Spleen (tissue), 11 donors: ENCODE measurements at regions not wholly inside any gene's neighbourhood (a gene's known extent, or its start where the extent isn't known, plus 50 kb on each side); places are given as distances from the start of the nearest gene placed in this dataset.
"Not testable (repeated sequence)": the region's sequence is repeated elsewhere in the genome, so short reads cannot be mapped to it uniquely, and the experiment has no call there.

Source experiments
- DNase-seq: peaks from one replicate; pipeline ENCODE4 v3.0.0-alpha.2; 2020
- H3K27ac ChIP-seq, 8 donors: fragments of 200-600 bp; sonication (generic) in 7 of 8; 1 replicate in 4 of 8; 2 replicates in 4 of 8; pipeline versions ENCODE4 v1.5.0 to v1.8.0; 2016 to 2021; ENCODE audit warnings: inconsistent platforms in 4 of 8, mild to moderate bottlenecking in 4 of 8, moderate library complexity in 1 of 8
- H3K27me3 ChIP-seq, 7 donors: fragments of 200-600 bp; sonication (generic) in 6 of 7; replicated peaks in 1 of 7; 1 replicate in 4 of 7; 2 replicates in 3 of 7; pipeline versions ENCODE4 v1.5.0 to v1.8.0; 2016 to 2021; ENCODE audit warnings: inconsistent platforms in 3 of 7, mild to moderate bottlenecking in 1 of 7
- H3K36me3 ChIP-seq, 6 donors: fragments of 200-600 bp; sonication (generic) in 5 of 6; 1 replicate in 4 of 6; 2 replicates in 2 of 6; pipeline versions ENCODE4 v1.5.0 to v1.8.0; 2016 to 2021; ENCODE audit warnings: inconsistent platforms in 2 of 6
- H3K4me1 ChIP-seq, 6 donors: fragments of 200-600 bp; sonication (generic) in 5 of 6; 1 replicate in 3 of 6; 2 replicates in 3 of 6; pipeline versions ENCODE4 v1.5.0 to v1.8.0; 2016 to 2021; ENCODE audit warnings: inconsistent platforms in 3 of 6
- H3K4me3 ChIP-seq, 8 donors: fragments of 200-600 bp; sonication (generic) in 7 of 8; 1 replicate in 4 of 8; 2 replicates in 4 of 8; pipeline versions ENCODE4 v1.5.0 to v1.8.0; 2016 to 2021; ENCODE audit warnings: inconsistent platforms in 4 of 8, mild to moderate bottlenecking in 4 of 8, moderate library complexity in 2 of 8
- H3K9me3 ChIP-seq, 8 donors: fragments of 200-600 bp; sonication (generic) in 7 of 8; 1 replicate in 4 of 8; 2 replicates in 4 of 8; pipeline versions ENCODE4 v1.5.0 to v1.8.0; 2016 to 2021; ENCODE audit warnings: inconsistent platforms in 4 of 8
- POLR2A ChIP-seq, 3 donors: fragments of 450-650 bp; IDR thresholded peaks; one replicate each; pipeline ENCODE4 v1.5.1; 2017; ENCODE audit warnings: antibody characterized with exemption in 3 of 3, mild to moderate bottlenecking in 1 of 3
- POLR2AphosphoS5 ChIP-seq, 3 donors: sonication (generic); formaldehyde crosslinking; IDR thresholded peaks; one replicate each; pipeline ENCODE4 v1.5.1; 2017; ENCODE audit warnings: antibody characterized with exemption in 3 of 3
- WGBS, 5 donors: extraction: QIAGEN DNeasy Blood & Tissue Kit in 3 of 5; methylation state at CpG; one replicate each; pipeline versions ENCODE4 v1.1.5 to v1.1.7; 2013 to 2018; 5-methylcytosine and 5-hydroxymethylcytosine counted together
- intact Hi-C: fragments of 100-400 bp; cut with DNase I; formaldehyde crosslinking; loops from one replicate; pipeline ENCODE4 v1.15.0; 2023; ENCODE audit warnings: low total_unique reads
- TF ChIP-seq, protein P1 (sequence below), 11 experiments: fragments of 200-600 bp in 7 of 11; fragments of 450-650 bp in 4 of 11; sonication (generic) in 4 of 11; IDR thresholded peaks in 8 of 11; conservative IDR thresholded peaks in 3 of 11; 1 replicate in 7 of 11; 2 replicates in 4 of 11; pipeline versions ENCODE4 v1.4.0 to v1.8.0; 2016 to 2021; ENCODE audit warnings: antibody characterized with exemption in 11 of 11, inconsistent platforms in 4 of 11, mild to moderate bottlenecking in 1 of 11
- donor health status: healthy with polysubstance abuse.
- donor health status: DM: no; HTN: no; CAD: no; lungs with moderate emphysema.
- donor health status: DM: no; HTN: no; CAD: no.
- donor health status: Bipolar disorder and iron deficiency.
- donor health status: healthy.
- donor health status: DM: no; HTN: no; CAD: no.
- donor health status: DM: yes; HTN: yes; CAD: no.

- Histone ChIP-seq H3K27me3 (no peaks in the 10 kb centered on the region), H3K4me3 (no peak overlapping the region), H3K4me1 (no peaks in the 10 kb centered on the region), H3K27ac (no peak overlapping the region), H3K36me3 (no peaks in the 10 kb centered on the region), H3K9me3 (peaks cover 0 to 35% (median 18%) of the 10 kb centered on the region in 8 donors)
- intact Hi-C loops = no loop called here
- TF ChIP-seq POLR2AphosphoS5 (IDR thresholded peaks at IDR 0.05) (no peak), POLR2A (IDR thresholded peaks at IDR 0.05) (no peak)
- DNase-seq = no peak
- 79 to 83% (median 83%) methylated on average over 3 of the region's 3 CpGs for WGBS, 5 donors
Measured at GRCh38 chr4:97411356-97411755, 731.9 kb downstream of the STPG2 start.

DNA sequence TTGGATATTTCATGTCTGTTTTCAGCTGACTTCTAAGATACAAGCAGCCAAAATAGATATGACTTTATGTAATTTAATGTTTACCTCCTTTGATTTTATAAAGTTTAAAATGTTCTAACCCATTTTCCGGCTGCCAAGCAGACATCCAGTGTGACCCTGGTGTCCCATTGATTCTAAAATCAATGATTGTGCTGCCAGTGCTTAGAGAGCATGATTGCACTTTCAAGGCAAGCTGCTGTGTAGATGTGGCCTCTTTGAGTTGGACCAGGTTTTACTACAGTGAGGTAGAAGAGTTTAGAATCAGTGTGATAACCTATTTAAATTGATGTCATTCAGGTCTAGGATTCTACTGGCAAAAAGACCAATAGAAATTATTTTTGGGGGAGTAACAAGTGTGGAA lies 730.9 kb downstream of the STPG2 start:
- Histone ChIP-seq H3K9me3 (peaks cover 0 to 45% (median 27%) of the 10 kb centered on the region in 8 donors), H3K27ac (no peak overlapping the region), H3K4me3 (no peak overlapping the region), H3K27me3 (no peaks in the 10 kb centered on the region), H3K4me1 (no peaks in the 10 kb centered on the region), H3K36me3 (no peaks in the 10 kb centered on the region)
- no peak for DNase-seq
- WGBS, 5 donors = 74 to 90% (median 83%) methylated on average over 1 of the region's 1 CpG
- TF ChIP-seq POLR2A (IDR thresholded peaks at IDR 0.05) (no peak), POLR2AphosphoS5 (IDR thresholded peaks at IDR 0.05) (no peak)
- TF ChIP-seq, protein P1, sequence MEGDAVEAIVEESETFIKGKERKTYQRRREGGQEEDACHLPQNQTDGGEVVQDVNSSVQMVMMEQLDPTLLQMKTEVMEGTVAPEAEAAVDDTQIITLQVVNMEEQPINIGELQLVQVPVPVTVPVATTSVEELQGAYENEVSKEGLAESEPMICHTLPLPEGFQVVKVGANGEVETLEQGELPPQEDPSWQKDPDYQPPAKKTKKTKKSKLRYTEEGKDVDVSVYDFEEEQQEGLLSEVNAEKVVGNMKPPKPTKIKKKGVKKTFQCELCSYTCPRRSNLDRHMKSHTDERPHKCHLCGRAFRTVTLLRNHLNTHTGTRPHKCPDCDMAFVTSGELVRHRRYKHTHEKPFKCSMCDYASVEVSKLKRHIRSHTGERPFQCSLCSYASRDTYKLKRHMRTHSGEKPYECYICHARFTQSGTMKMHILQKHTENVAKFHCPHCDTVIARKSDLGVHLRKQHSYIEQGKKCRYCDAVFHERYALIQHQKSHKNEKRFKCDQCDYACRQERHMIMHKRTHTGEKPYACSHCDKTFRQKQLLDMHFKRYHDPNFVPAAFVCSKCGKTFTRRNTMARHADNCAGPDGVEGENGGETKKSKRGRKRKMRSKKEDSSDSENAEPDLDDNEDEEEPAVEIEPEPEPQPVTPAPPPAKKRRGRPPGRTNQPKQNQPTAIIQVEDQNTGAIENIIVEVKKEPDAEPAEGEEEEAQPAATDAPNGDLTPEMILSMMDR (IDR thresholded peaks at IDR 0.05 in 8 of 11, conservative IDR thresholded peaks at IDR 0.05 in 3 of 11) = no peak
- intact Hi-C loops = no loop called here

DNA sequence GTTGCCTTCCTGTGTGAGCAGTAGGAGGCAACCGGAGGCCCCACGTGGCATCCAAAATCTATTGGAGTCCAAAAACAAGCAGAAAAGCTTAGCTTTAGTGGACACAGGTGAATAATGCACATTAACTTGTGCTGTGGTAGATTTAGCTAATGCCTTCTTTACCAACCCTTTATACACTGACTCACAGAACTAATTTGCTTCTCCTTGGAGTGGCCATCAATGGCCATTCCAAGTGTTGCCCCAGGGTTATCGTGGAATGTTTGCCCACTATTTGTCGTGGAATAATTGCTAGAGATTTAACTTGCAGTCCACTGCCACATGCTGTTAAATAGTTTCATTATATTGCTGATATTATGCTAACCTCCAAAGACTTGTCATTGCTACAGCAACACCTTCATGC lies 729.1 kb downstream of the STPG2 start:
- Histone ChIP-seq H3K4me3 (no peak overlapping the region), H3K9me3 (peaks cover 0 to 63% (median 45%) of the 10 kb centered on the region in 8 donors), H3K36me3 (no peaks in the 10 kb centered on the region), H3K27me3 (no peaks in the 10 kb centered on the region), H3K4me1 (no peaks in the 10 kb centered on the region), H3K27ac (no peak overlapping the region)
- no peak for TF ChIP-seq POLR2A (IDR thresholded peaks at IDR 0.05)
- no peak for TF ChIP-seq POLR2AphosphoS5 (IDR thresholded peaks at IDR 0.05)
- TF ChIP-seq, protein P1 (IDR thresholded peaks at IDR 0.05 in 8 of 11, conservative IDR thresholded peaks at IDR 0.05 in 3 of 11) = no peak
- WGBS, 5 donors = 77 to 87% (median 80%) methylated on average over 4 of the region's 4 CpGs
- intact Hi-C loops = no loop called here
- no peak for DNase-seq

GRCh38 chr4:97432551-97432950 lies 710.7 kb downstream of the STPG2 start:
- WGBS, 5 donors = 76 to 91% (median 83%) methylated on average over 2 of the region's 2 CpGs
- TF ChIP-seq POLR2A (IDR thresholded peaks at IDR 0.05) (no peak), POLR2AphosphoS5 (IDR thresholded peaks at IDR 0.05) (no peak)
- TF ChIP-seq, protein P1 (IDR thresholded peaks at IDR 0.05 in 8 of 11, conservative IDR thresholded peaks at IDR 0.05 in 3 of 11) = no peak
- no peaks in the 10 kb centered on the region for H3K27me3 ChIP-seq
- no peak overlapping the region for H3K27ac ChIP-seq
- no peak for DNase-seq
- H3K4me3 ChIP-seq = no peak overlapping the region
- intact Hi-C loops = no loop called here
- peaks cover 0 to 76% (median 40%) of the 10 kb centered on the region in 8 donors for H3K9me3 ChIP-seq
- no peaks in the 10 kb centered on the region for H3K36me3 ChIP-seq
- no peaks in the 10 kb centered on the region for H3K4me1 ChIP-seq

DNA sequence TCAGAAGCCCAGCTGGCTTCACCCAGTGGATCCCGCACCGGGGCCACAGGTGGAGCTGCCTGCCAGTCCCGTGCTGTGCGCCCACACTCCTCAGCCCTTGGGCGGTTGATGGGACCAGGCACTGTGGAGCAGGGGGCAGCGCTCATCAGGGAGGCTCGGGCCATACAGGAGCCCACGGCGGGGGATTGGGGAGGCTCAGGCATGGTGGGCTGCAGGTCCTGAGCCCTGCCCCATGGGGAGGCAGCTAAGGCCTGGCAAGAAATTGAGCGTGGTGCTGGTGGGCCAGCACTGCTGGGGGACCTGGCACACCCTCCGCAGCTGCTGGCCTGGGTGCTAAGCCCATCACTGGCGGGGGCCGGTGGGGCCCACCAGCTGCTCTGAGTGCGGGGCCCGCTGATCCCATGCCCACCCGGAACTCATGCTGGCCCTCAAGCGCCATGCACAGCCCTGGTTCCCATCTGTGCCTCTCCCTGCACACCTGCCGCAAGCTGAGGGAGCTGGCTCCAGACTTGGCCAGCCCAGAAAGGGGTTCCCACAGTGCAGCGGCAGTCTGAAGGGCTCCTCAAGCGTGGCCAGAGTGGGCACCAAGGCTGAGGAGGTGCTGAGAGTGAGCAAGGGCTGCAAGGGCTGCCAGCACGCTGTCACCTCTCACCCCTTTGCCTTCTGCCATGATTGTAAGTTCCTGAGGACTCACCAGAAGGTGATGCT lies 705.1 kb downstream of the STPG2 start:
- H3K27ac ChIP-seq, H3K36me3 ChIP-seq, H3K4me3 ChIP-seq, intact Hi-C loops, H3K4me1 ChIP-seq, H3K27me3 ChIP-seq: not testable (repeated sequence)
- 87 to 94% (median 90%) methylated on average over 12 to 21 of the region's 21 CpGs for WGBS, 5 donors
- peaks cover 0 to 64% (median 25%) of the 10 kb centered on the region in 8 donors for H3K9me3 ChIP-seq
- peak; percentile 48 for DNase-seq
